Naive B cell (primary cell): ENCODE measurements at regions not wholly inside any gene's neighbourhood (a gene's known extent, or its start where the extent isn't known, plus 50 kb on each side); places are given as distances from the start of the nearest gene placed in this dataset.
"Not testable (repeated sequence)": the region's sequence is repeated elsewhere in the genome, so short reads cannot be mapped to it uniquely, and the experiment has no call there.

Experiments
- ATAC-seq, 2 donors: fragments of 150-1000 bp; cut with Tn5 transposase; 2 replicates each; pipeline ENCODE4 v1.10.0; 2021; ENCODE audit warnings: low read depth in 2 of 2, mild to moderate bottlenecking in 2 of 2, moderate library complexity in 2 of 2
- DNase-seq: peaks from one replicate; pipeline ENCODE4 v3.0.0; 2022
- H3K27ac Mint-ChIP-seq, 6 donors: one replicate each; pipeline ENCODE4 v1.8.0; 2020 to 2022; ENCODE audit warnings: mild to moderate bottlenecking in 6 of 6, mixed read lengths in 6 of 6, moderate library complexity in 5 of 6, inconsistent platforms in 2 of 6
- H3K27me3 Mint-ChIP-seq, 3 donors: one replicate each; pipeline ENCODE4 v1.8.0; 2021 to 2022; ENCODE audit warnings: mixed read lengths in 3 of 3, mild to moderate bottlenecking in 1 of 3
- H3K36me3 Mint-ChIP-seq, 2 donors: one replicate each; pipeline ENCODE4 v1.8.0; 2020 to 2022; ENCODE audit warnings: mixed read lengths in 2 of 2, inconsistent platforms in 1 of 2, mild to moderate bottlenecking in 1 of 2
- H3K4me1 Mint-ChIP-seq, 3 donors: one replicate each; pipeline ENCODE4 v1.8.0; 2020 to 2022; ENCODE audit warnings: mixed read lengths in 3 of 3, inconsistent platforms in 1 of 3, mild to moderate bottlenecking in 1 of 3, moderate library complexity in 1 of 3
- H3K4me3 Mint-ChIP-seq, 8 donors: one replicate each; pipeline ENCODE4 v1.8.0; 2020 to 2022; ENCODE audit warnings: mild to moderate bottlenecking in 8 of 8, mixed read lengths in 8 of 8, moderate library complexity in 8 of 8, inconsistent platforms in 2 of 8
- H3K9me3 Mint-ChIP-seq, 7 donors: one replicate each; pipeline ENCODE4 v1.8.0; 2020 to 2022; ENCODE audit warnings: mixed read lengths in 7 of 7, mild to moderate bottlenecking in 5 of 7, inconsistent platforms in 2 of 7, moderate library complexity in 1 of 7

- DNase-seq (no peak), ATAC-seq (no peak)
- no peaks in the 10 kb centered on the region for H3K36me3 Mint-ChIP-seq
- H3K9me3 Mint-ChIP-seq = peaks cover 0 to 7% (median 0%) of the 10 kb centered on the region in 7 donors
- H3K4me1 Mint-ChIP-seq = no peaks in the 10 kb centered on the region
- no peak overlapping the region for H3K27ac Mint-ChIP-seq
- H3K4me3 Mint-ChIP-seq = no peak overlapping the region
- peaks cover 0 to 12% (median 4%) of the 10 kb centered on the region in 3 donors for H3K27me3 Mint-ChIP-seq
Observed at GRCh38 chrY:7433817-7434809, 522.6 kb upstream of the AMELY start.

DNA sequence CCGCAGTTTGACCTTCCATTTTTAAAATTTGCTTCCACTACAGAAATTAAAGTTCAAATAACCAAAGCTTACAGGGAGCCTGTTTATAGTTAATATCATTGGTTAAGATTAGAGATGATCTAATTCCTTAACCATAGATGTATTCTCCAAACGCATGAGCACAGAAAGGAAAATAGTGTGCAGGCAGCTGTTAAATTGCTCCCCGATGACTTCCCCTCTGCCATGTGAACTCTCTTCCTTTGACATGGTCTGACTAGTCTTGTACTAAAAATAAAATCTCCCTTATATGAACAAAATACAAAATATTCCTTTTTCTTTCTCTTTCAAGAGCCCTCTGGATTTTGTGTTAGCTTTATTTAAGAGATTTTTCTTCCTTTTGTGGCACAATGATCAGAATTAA lies 507.6 kb upstream of the AMELY start:
- H3K27ac Mint-ChIP-seq = no peak overlapping the region
- no peaks in the 10 kb centered on the region for H3K36me3 Mint-ChIP-seq
- H3K4me3 Mint-ChIP-seq = no peak overlapping the region
- H3K4me1 Mint-ChIP-seq = no peaks in the 10 kb centered on the region
- DNase-seq (no peak), ATAC-seq (no peak)
- peaks cover 0 to 10% (median 4%) of the 10 kb centered on the region in 3 donors for H3K27me3 Mint-ChIP-seq
- no peaks in the 10 kb centered on the region for H3K9me3 Mint-ChIP-seq

GRCh38 chrY:7417946-7418345 lies 506.4 kb upstream of the AMELY start:
- ATAC-seq = no peak
- Mint-ChIP-seq H3K4me1 (no peaks in the 10 kb centered on the region), H3K9me3 (no peaks in the 10 kb centered on the region), H3K36me3 (no peaks in the 10 kb centered on the region), H3K27me3 (peaks cover 0 to 10% (median 4%) of the 10 kb centered on the region in 3 donors), H3K4me3 (no peak overlapping the region), H3K27ac (no peak overlapping the region)
- DNase-seq = no peak

- no peaks in the 10 kb centered on the region for H3K36me3 Mint-ChIP-seq
- H3K4me1 Mint-ChIP-seq = no peaks in the 10 kb centered on the region
- H3K4me3 Mint-ChIP-seq = no peak overlapping the region
- no peak overlapping the region for H3K27ac Mint-ChIP-seq
- no peak for DNase-seq
- ATAC-seq = no peak
- no peaks in the 10 kb centered on the region for H3K9me3 Mint-ChIP-seq
- H3K27me3 Mint-ChIP-seq = peaks cover 0 to 10% (median 4%) of the 10 kb centered on the region in 3 donors
Observed at GRCh38 chrY:7416406-7416805, 504.9 kb upstream of the AMELY start.

- peaks cover 0 to 10% (median 4%) of the 10 kb centered on the region in 3 donors for H3K27me3 Mint-ChIP-seq
- no peak for DNase-seq
- H3K4me3 Mint-ChIP-seq = no peak overlapping the region
- no peak for ATAC-seq
- no peak overlapping the region for H3K27ac Mint-ChIP-seq
- H3K9me3 Mint-ChIP-seq = no peaks in the 10 kb centered on the region
- H3K4me1 Mint-ChIP-seq = no peaks in the 10 kb centered on the region
- no peaks in the 10 kb centered on the region for H3K36me3 Mint-ChIP-seq
Observed at GRCh38 chrY:7415157-7415633, 503.6 kb upstream of the AMELY start.

- Mint-ChIP-seq H3K27me3 (no peaks in the 10 kb centered on the region), H3K4me1 (no peaks in the 10 kb centered on the region), H3K36me3 (no peaks in the 10 kb centered on the region), H3K27ac (no peak overlapping the region), H3K9me3 (peaks cover 0 to 15% (median 0%) of the 10 kb centered on the region in 7 donors), H3K4me3 (no peak overlapping the region)
- ATAC-seq = no peak
- DNase-seq = no peak
Observed at GRCh38 chrY:7390056-7390455, 478.5 kb upstream of the AMELY start.

GRCh38 chrY:7382988-7383387 lies 471.4 kb upstream of the AMELY start:
- Mint-ChIP-seq H3K36me3 (no peaks in the 10 kb centered on the region), H3K27me3 (no peaks in the 10 kb centered on the region), H3K4me1 (no peaks in the 10 kb centered on the region), H3K4me3 (no peak overlapping the region), H3K27ac (no peak overlapping the region), H3K9me3 (no peaks in the 10 kb centered on the region)
- ATAC-seq (no peak), DNase-seq (no peak)

GRCh38 chrY:7377091-7377490 lies 465.5 kb upstream of the AMELY start:
- Mint-ChIP-seq H3K4me3 (no peak overlapping the region), H3K27ac (no peak overlapping the region), H3K9me3 (no peaks in the 10 kb centered on the region), H3K27me3 (no peaks in the 10 kb centered on the region), H3K4me1 (no peaks in the 10 kb centered on the region), H3K36me3 (no peaks in the 10 kb centered on the region)
- DNase-seq = no peak
- ATAC-seq = no peak

GRCh38 chrY:7374485-7374884 lies 462.9 kb upstream of the AMELY start:
- not testable (repeated sequence) for DNase-seq, H3K27me3 Mint-ChIP-seq, H3K36me3 Mint-ChIP-seq, H3K9me3 Mint-ChIP-seq, H3K4me3 Mint-ChIP-seq, H3K27ac Mint-ChIP-seq, ATAC-seq, H3K4me1 Mint-ChIP-seq

GRCh38 chrY:7371953-7372352 lies 460.4 kb upstream of the AMELY start:
- H3K4me1 Mint-ChIP-seq, H3K36me3 Mint-ChIP-seq, H3K27ac Mint-ChIP-seq, DNase-seq, H3K27me3 Mint-ChIP-seq, ATAC-seq, H3K9me3 Mint-ChIP-seq, H3K4me3 Mint-ChIP-seq: not testable (repeated sequence)

- H3K4me3 Mint-ChIP-seq, H3K4me1 Mint-ChIP-seq, DNase-seq, H3K36me3 Mint-ChIP-seq, H3K27ac Mint-ChIP-seq, ATAC-seq, H3K9me3 Mint-ChIP-seq, H3K27me3 Mint-ChIP-seq: not testable (repeated sequence)
Observed at GRCh38 chrY:7371026-7371425, 459.5 kb upstream of the AMELY start.

- Mint-ChIP-seq H3K27ac (no peak overlapping the region), H3K27me3 (no peaks in the 10 kb centered on the region)
- no peak for ATAC-seq
Observed at GRCh38 chrY:7359520-7359919, 448.0 kb upstream of the AMELY start.

DNA sequence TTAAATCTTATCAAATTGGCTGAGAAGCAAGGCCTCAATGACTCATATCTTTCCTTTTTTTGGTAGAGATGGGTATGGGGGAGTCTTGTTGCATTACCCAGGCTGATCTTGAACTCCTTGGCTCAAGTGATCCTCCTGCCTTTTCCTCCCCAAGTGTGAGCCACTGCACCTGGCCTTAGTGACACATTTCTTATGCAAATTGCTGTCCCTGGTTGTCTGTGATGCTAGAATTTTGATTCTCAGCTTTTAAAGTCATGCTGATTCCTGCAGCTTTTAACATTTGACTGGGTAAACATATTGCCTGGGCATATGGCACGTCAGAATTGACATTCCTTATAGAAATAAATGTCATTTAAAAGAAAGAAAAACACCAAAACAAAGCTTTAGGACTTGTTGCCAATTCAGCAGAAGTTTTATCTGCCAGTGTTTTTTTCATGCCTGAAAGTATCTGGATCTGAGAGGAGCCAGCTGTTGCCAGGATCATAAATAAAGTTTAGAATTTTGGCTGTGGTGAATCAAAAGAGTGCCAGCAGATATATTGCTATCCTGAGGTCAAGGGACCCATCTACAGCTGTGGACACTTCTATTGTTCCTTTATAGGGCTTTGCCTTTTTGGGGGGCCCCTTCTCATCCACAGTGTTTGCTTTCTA lies 446.7 kb upstream of the AMELY start:
- no peak overlapping the region for H3K27ac Mint-ChIP-seq
- no peak for ATAC-seq

More at GRCh38 chrY:7359520-7359919, 448.0 kb upstream of the AMELY start:
- H3K4me3 Mint-ChIP-seq = no peak overlapping the region
- peaks cover 0 to under 1% (median 0%) of the 10 kb centered on the region in 7 donors for H3K9me3 Mint-ChIP-seq
- no peak for DNase-seq
- no peaks in the 10 kb centered on the region for H3K36me3 Mint-ChIP-seq
- H3K4me1 Mint-ChIP-seq = no peaks in the 10 kb centered on the region

GRCh38 chrY:7355891-7356290 lies 444.3 kb upstream of the AMELY start:
- H3K27ac Mint-ChIP-seq, H3K36me3 Mint-ChIP-seq, H3K4me1 Mint-ChIP-seq, H3K4me3 Mint-ChIP-seq, H3K9me3 Mint-ChIP-seq, DNase-seq, H3K27me3 Mint-ChIP-seq, ATAC-seq: not testable (repeated sequence)

More for the DNA sequence above, 446.7 kb upstream of the AMELY start:
- Mint-ChIP-seq H3K4me1 (no peaks in the 10 kb centered on the region), H3K4me3 (no peak overlapping the region), H3K27me3 (no peaks in the 10 kb centered on the region), H3K36me3 (no peaks in the 10 kb centered on the region), H3K9me3 (peaks cover 0 to 4% (median 0%) of the 10 kb centered on the region in 7 donors)
- no peak for DNase-seq
